AG09309 (cell line): ENCODE measurements at regions not wholly inside any gene's neighbourhood (a gene's known extent, or its start where the extent isn't known, plus 50 kb on each side); places are given as distances from the start of the nearest gene placed in this dataset.
A peak's percentile ranks its signal among the peaks of the same experiment; 100 is the strongest.

Source experiments
- DNase-seq: peaks from one replicate; pipeline ENCODE4 v3.0.0-alpha.2; 2010; ENCODE audit warnings: low read depth
- H3K4me3 ChIP-seq: 2 replicates; pipeline ENCODE4 v1.5.1; 2011; ENCODE audit warnings: mild to moderate bottlenecking, low read depth, low read length, moderate library complexity; ENCODE audit not compliant: control insufficient read depth
- TF ChIP-seq, protein P1 (sequence below): IDR thresholded peaks from 2 replicates; pipeline ENCODE4 v1.5.1; 2011; ENCODE audit warnings: mild to moderate bottlenecking, low read depth, low read length, inconsistent platforms; ENCODE audit not compliant: insufficient read depth, control insufficient read depth; ENCODE audit errors: missing control alignments

- DNase-seq, result no peak
- no peak overlapping the region for H3K4me3 ChIP-seq
- TF ChIP-seq, protein P1, sequence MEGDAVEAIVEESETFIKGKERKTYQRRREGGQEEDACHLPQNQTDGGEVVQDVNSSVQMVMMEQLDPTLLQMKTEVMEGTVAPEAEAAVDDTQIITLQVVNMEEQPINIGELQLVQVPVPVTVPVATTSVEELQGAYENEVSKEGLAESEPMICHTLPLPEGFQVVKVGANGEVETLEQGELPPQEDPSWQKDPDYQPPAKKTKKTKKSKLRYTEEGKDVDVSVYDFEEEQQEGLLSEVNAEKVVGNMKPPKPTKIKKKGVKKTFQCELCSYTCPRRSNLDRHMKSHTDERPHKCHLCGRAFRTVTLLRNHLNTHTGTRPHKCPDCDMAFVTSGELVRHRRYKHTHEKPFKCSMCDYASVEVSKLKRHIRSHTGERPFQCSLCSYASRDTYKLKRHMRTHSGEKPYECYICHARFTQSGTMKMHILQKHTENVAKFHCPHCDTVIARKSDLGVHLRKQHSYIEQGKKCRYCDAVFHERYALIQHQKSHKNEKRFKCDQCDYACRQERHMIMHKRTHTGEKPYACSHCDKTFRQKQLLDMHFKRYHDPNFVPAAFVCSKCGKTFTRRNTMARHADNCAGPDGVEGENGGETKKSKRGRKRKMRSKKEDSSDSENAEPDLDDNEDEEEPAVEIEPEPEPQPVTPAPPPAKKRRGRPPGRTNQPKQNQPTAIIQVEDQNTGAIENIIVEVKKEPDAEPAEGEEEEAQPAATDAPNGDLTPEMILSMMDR, result no peak
These were observed 213.5 kb upstream of the TAPT1 start for GRCh38 chr4:16439768-16440167.

GRCh38 chr4:16438986-16439385 is 212.7 kb upstream of the TAPT1 start:
- TF ChIP-seq, protein P1, result no peak
- no peak overlapping the region for H3K4me3 ChIP-seq
- DNase-seq, result peak; percentile 21

DNA sequence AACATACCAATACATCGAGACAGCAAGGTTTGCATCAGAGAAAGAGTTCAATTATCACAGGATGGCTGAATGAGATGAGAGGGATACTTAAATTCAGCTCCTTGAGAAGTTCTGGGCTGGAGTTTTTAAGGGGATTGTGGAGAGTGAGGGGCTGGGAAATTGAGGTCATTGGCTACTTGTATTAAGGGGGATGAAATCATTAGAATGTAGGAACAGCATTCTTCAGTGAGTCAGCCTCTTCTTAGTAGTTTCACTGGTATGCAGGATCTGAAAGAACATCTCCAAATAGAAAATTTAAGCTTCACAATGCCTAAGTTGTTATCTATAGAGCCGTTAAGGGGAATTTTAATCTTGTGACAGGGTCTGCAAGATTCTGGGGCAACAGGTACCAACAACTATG is 211.6 kb upstream of the TAPT1 start:
- DNase-seq, result no peak

DNA sequence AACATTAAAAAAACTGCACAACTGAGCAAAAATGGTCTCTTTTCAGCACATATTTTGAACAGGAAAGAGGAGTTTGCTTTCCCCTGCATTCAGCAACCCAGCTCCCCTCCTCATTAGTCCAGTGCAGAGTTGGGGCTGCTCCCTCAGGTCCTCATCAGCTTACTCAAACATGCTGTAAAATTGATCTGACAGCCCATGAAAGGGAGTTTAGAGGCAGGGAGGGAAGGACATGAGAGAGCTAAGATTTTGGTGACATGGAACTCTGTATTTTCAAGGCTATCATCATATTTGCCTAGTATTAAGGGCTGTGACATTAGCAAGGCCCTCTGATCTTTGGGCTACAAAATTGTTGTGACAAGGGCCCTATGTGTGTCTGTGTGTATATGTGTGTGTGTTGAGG is 205.6 kb upstream of the TAPT1 start:
- H3K4me3 ChIP-seq, result no peak overlapping the region
- TF ChIP-seq, protein P1, result no peak
- no peak for DNase-seq

More for the DNA sequence above, 211.6 kb upstream of the TAPT1 start:
- no peak overlapping the region for H3K4me3 ChIP-seq
- TF ChIP-seq, protein P1, result no peak

- no peak for DNase-seq
- TF ChIP-seq, protein P1, result no peak
- H3K4me3 ChIP-seq, result no peak overlapping the region
These were observed 192.5 kb upstream of the TAPT1 start for GRCh38 chr4:16418814-16419213.

- no peak for DNase-seq
- TF ChIP-seq, protein P1, result no peak
- no peak overlapping the region for H3K4me3 ChIP-seq
These were observed 190.9 kb upstream of the TAPT1 start for GRCh38 chr4:16417198-16417597.

DNA sequence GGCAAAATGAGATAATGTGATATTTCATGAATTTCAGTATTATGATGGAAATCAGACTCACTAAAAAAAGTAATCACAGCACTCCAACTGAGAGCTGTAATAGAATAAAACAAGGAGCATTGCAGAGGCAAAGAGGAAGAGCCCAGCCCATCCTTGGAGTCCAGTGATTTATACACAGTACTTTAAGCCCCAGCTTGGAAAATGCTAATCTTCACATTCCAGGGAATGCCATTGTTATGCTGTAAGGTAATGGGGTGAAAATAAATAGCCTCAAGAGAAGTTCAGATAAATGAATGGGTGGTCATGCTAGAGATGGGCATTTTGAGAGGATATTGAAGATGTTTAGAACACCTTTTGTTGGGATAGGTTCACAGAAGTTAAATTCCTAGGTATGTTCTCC is 190.3 kb upstream of the TAPT1 start:
- DNase-seq, result no peak
- TF ChIP-seq, protein P1, result no peak
- no peak overlapping the region for H3K4me3 ChIP-seq
